HG03558 (cell line): ENCODE measurements at regions not wholly inside any gene's neighbourhood (a gene's known extent, or its start where the extent isn't known, plus 50 kb on each side); places are given as distances from the start of the nearest gene placed in this dataset.

Source experiments
- ATAC-seq: cut with Tn5 transposase; IDR thresholded peaks from one replicate; pipeline ENCODE4 v1.9.1; 2021; ENCODE audit warnings: moderate number of reproducible peaks; ENCODE audit not compliant: unreplicated experiment; ENCODE audit errors: extremely low read depth

DNA sequence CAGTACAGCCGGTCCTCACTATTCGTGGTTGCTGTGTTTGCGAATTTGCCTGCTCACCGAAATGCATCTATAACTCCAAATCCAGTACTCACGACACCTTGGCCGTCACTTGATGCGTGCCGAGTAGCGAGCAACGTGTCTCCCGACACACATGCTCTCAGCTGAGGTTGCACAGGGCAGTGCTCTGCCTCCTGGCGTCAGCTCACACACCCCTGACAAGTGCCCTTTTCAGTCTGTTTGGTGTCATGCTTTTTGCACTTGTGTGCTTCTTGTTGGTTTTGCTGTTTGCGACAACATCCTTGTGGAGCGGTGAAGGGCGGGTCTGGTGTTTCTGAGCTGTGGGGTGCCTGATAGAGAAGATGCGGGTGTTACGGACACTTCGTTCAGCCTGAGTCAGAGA lies 110.4 kb upstream of the RFLNA start:
- no peak for ATAC-seq

DNA sequence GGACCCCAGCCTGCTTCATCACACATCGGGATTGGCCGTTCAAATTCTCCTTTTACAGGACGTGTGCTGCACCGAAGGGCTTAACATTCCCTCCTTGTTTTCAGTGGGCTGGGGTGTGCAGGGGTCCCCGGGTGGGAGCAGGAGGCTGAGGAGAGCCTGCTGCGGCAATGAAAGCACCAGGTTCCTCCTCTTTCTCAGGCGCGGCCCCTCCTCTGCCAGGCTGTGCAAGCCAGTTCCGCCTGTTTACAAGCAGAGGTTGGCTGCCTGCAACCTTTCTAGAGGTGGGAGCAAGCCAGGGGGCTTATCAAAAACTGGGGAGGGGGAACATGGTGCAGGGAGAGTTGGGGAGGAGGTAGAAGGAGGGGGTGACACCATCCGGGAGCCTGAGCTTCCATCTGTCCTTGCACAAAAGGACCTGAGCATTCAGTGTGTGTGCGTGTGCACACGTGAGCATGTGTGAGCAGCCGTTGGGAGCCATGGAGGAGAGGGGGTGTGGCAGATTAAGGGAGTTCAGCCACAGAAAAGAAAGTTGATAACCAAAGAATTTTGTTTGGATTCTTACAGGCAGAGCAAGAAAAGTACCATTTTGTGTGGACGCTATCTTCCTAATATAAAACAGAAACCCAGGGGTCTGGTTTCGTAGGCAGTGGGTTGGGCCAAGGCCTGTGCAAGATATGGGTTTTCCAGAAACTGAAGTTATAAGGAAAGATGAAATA lies 108.8 kb upstream of the RFLNA start:
- ATAC-seq, result no peak

DNA sequence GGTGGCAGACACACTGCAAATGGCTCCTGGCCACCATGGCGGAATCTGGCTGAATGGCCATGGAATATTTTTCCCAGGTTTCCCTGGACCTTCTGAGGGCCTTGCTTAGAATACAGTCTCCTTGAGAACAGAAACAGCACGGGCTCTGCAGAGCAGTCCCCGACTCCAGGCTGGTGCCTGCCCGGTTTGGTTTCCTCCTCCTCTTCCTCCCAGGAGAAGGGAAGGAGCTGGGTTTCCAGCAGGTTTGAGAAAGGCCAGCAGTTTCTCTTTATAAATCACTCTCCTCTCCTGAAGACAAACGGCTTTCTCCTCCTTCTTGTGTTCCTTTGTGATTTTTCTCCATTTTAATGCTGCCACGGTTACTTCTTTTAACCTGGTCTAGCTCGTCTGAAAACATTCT lies 106.8 kb upstream of the RFLNA start:
- no peak for ATAC-seq

DNA sequence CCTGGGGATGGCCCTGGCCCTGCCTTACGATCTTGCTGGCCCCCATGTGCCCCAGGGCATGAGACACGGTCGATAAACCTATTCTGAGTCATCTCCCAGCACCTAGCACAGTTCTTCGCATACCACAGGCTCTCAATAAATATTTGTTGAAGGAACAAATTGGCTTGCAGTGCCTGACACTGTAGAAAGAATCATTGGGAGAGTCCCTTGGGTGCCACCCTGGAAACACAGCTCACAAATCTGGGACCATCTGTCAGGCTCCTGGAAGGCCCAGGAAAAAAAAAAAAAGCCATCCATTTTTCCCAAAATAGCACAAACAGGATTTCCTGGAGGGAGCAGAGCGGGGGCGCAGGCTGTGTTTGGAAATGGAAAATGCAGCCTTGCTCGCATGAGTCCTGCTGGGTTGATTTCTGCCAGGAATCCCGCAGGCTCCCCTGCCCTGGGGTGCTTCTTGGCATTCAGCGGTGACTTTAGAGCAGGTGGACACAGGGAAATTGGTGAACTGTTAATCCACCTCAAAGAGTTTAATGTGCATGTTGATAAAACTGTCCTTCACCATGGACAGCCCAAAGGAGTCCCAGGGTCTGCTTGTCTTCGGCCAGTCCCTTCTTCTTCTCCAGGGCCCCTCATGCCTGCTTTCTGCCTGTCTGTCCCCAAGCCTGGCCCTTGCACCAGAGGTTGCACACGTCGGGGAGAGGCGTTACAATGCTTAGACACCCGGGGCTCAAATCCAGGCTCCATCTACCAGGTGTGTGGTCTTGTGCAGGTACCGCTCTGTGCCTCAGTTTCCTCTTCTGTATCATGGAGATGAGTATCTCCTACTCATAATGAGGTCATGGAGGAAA lies 106.1 kb upstream of the RFLNA start:
- ATAC-seq, result no peak

DNA sequence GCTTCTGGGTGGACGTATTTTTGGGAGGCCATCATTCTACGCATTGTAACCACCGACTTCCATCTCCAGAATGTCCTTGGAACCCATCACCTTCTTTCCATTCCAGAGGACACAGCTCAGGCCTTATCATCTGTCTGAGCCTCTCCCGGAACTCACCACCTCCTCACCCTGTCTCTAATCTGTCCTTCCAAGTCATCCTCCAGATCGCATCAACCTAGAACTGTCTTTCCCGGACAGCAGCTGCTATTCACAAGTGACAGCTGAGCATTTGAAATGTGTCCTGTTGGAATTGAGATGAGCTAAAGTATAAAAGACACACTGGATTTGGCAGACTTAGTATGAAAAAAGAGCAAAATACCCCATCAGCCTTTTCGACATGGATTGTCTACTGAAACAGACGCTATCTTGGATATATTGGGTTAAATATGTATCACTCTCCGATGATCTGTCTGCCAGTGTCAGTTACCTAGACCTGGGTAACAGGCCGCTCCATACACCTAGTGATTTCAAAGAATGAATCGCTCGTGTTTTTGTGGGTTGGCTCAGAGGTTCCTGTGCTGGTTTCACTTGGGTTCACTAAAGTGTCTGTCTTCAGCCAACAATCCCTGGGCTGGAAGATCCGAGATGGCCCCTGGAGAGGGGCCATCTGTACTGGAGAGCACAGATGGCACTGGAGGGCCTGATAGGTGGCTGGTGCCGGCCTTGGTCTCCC lies 104.4 kb upstream of the RFLNA start:
- ATAC-seq, result no peak

DNA sequence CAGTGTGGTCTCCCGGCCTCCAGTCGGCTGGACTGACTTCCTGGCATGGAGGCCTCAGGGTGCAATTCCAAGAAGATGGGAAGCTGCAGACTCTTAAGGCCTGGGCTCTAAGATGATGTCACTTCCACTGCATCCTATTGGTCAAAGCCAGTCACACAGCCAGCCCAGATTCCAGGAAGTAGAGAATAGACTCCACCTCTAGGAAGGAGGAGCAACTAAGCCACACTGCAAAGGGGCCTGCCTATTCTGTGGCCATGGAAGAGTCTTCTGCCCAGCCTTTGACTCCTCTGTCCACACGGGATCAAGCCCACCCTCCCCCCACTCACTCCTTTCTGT lies 103.9 kb upstream of the RFLNA start:
- ATAC-seq, result no peak

DNA sequence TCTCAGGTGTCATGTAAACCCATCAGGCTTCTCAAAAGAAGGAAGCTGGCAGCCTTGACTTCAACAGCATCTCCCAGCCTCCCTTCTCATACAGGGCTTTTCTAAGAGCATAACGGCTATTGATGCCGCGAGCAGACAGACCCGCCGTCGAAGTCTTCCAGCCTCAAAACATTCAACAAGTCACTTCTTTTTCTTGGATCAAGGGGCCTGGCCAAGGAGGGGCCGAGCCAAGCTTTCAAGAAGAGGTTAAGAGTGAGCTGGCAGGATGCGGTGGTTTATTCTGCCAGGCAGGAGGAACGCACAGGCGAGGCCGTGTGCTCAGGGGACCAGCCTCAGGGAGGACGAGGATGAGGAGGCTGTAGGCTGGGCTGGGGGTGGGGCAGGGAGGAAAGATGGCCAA lies 102.9 kb upstream of the RFLNA start:
- no peak for ATAC-seq

DNA sequence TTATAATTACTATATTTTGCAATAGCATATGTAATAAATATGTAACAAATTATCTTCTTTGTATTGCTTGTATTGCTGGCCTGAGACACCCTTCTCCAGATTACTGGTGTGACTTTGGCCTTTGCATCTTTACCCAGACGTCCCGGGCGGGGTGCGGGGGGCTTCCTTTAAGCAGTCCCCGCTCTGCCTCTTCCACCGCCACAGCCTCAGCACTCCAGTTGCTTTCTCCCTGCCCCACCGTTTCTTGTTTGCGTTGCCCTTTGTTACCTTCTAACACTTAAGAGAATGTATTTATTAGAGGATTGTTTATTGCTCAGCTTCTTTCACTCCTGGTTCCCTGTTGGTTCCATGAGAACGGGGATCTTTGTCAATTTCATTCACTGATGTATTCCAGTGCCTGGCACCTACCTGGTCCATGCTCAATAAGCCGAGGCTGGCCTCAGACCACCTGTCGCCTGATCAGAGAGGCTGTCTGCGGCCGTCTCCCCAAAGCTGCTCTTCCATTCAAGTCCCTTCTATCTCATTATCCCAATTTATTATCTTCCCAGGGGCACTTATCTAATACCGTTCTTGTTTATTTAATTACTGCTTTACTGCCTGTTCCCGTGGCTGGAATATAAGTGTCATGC lies 100.5 kb upstream of the RFLNA start:
- ATAC-seq, result no peak

DNA sequence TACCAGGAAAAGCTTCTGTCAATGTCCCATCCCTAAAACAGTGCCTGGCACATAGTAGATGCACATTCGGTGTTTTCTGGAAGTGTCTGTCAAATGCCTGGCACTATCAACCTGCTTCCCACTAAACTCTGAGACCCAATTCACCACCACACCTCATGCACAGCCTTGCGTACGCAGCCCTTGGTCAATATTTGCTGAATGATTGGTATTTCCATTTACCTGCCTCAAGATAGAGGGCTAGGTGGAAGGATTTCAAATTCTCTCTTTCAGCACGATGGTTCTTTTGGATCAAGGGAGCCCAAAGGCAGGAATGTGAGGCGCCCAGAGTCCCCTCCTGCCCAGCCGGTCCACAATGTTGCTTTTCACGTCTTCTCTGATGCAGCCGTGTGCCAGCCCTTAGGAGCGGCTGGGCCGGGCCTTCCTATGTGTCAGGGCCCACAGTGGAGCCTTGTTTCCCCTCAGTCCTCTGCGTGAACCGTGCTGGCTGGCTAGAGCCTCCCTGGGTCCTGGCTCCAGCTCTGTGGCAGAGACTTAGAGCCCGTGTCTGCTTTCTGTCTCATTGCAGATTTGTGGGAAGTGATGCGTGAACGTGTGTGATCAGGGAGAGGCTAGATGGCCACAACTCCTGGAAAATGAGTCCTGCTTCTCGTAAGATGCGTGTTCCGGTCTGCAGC lies 99.9 kb upstream of the RFLNA start:
- ATAC-seq, result no peak

DNA sequence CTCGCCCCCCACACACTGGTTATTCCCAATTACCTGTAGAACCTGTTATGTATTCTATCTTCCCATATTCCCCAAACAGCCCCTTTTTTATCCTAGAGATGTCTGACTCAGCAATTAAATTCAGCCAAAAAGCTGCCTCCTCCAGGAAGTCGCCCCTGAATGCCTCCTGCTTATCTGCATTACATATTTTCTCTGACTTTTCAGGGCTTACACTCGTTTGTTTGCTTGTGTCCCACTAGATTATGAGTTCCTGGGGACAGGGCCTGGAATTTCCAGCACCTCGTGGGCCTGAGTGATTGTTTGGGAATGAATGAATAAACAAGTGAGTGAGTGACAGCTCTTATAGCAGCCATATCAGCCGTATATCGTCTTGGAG lies 99.3 kb upstream of the RFLNA start:
- no peak for ATAC-seq

DNA sequence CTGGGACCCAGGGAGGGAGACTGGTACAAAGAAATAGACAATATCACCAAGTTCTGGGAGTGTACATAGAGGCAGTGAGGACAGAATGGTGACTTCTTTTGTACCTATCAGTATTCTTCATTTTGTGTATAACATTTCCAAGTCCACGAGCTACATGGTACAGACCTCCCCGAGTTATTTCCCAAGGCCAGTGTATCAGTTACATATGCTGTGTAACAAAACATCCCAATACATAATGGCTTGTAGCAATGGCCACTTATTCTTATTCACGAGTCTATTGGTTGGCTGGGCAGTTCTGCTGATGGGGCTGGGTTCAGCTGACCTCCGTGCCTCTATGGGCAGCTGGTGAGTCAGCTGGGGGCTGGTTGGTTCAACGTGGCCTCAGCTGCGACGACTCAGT lies 98.7 kb upstream of the RFLNA start:
- no peak for ATAC-seq

DNA sequence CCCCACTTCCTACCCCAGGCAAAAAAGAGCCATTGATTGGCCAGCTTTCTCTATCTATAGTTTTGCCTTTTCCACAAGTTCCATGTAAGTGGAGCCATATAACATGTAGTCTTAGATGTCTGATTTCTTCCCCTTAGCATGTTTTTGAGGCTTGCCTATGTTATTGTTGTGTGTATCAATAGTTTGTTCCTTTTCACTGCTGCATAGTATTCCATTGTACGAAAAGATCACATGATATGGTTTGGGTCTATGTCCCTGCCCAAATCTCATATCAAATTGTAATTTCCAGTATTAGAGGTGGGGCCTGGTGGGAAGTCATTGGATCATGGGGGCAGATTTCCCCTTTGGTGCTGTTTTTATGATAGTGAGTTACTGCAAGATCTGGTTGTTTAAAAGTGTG lies 93.6 kb upstream of the RFLNA start:
- ATAC-seq, result no peak

DNA sequence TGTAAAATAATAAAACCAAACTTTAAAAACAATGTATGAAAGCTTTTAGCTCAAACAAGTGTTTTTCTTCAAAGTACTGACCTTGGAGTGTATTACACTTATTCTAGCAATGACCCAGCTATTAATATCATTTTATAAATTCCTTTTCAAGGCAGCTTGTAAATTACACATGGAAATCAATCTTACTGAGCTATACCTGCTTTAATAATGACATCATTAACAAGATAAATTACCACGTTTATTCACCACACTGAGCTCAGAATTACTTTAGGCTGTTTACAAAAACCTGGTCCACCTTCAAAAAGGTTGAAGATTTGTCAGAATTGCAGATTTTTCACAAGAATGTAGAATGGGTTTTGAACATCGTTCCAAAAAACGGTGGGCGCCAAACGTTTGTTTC lies 91.7 kb upstream of the RFLNA start:
- ATAC-seq, result no peak

DNA sequence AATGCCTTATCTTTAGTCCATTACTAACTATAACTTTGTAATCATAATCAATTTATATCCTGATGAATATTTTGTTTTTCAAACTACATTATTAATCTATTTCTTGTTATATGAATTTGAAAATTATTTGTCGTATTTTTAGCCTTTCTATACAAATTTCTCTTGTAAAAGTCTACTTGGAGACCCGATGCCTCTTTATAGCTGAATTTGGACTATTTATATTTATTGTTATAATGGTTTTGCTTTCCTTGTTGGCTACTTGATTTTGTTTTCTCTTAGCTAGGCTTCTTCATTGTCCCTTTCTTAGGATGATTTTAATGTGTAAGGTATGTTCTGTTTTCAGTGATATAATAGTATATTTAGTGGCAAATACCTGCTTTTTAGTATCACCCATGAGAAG lies 89.5 kb upstream of the RFLNA start:
- no peak for ATAC-seq

DNA sequence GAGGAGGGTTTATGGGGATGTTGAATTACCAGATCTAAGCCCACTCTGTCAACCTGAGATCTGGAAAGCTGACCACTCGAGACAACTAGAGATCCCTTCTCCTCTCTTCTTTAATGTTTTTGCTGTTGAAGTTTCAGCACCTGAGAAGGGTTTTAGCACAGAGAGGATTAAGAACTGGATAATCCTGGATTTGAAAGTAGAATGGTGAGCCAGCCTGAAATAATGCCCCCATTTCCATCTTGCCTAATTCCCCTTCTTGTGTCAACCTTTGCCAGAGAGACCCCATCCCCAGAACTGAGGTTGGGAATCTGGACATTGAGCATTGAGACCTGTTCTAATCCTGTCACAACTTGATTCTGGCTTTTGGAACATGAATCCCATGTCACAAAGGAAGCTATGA lies 87.8 kb upstream of the RFLNA start:
- ATAC-seq, result no peak

DNA sequence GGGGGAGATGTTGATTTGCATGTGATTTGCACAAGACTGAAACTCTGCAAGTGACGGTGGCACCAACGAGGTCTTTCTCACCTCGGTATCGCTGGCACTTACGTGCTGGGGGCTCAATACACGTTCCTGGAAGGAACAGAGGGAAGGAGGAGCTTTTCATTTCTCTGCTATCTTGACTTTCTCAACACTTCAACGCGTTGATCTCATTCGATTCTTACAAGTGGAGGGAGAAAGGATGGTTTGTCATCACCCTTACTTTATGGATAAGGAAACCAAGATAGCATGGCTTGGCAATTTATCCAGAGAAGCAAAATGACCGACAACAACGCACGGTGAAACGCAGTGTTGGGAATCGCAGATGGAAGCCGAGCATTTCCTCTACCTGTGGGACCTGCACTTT lies 87.3 kb upstream of the RFLNA start:
- ATAC-seq, result no peak

DNA sequence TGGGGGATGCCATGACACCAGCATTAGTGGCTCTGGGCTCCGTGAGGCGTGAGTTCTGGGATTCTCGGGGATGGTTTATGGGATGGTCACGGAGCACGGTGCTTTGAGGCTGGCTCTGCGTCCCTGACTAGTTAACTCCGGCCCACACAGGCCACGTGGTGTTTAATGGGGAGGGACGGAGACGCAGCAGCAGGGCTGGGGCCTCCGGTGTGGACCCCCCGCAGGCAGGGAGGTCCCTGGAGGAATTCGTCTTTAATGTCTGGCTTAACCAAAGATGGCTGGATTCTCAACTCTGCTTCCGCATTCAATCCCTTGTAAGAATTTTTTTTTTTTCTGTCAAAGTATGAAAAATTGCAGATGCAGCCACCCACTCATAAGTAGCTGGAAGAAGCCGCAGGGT lies 86.4 kb upstream of the RFLNA start:
- no peak for ATAC-seq

DNA sequence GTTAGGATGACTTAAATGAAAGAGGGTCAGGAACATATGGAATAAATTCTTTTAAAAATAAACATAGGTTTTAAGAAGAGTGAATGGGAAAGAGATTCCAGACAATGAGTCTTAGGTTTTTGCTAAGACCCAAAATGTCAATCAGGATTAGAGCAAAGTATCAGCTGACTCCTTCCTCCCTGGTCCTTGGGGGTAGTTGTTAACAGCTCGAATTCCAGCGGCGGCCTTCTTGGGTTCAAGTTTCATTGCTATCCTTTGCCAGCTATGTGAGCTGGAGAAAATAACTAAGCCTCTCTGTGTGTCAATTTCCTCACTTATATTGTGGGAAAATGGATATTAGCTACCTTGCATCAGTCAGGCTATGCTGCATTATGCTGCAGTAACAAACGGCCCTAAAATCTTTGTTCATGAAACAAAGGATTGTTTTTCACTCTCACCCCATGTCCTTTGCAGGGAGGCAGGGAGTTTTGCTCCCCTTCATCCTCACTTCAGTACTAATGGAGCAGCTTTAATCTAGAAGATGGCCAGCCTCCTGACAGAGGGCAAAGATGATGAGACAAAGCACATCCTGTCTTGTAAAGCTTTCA lies 83.8 kb upstream of the RFLNA start:
- ATAC-seq, result no peak

DNA sequence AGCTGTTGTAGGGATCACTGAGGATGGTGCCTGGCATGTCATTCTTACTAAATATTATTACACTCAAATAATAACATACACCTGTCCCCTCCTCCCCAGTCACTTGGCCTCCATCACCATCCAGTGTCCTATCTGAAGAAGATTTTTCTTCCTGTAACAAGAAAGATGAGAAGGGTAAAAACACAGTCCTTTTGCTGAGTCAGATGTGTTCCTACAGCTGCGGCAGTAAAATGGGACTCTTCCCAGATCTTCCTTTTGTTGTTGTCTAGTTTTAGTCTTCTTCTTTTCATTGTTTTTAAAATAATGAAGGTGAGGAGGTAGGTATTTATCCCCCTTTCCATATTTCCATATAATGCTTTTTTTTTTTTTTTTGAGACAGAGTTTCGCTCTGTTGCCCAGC lies 83.1 kb upstream of the RFLNA start:
- ATAC-seq, result no peak

DNA sequence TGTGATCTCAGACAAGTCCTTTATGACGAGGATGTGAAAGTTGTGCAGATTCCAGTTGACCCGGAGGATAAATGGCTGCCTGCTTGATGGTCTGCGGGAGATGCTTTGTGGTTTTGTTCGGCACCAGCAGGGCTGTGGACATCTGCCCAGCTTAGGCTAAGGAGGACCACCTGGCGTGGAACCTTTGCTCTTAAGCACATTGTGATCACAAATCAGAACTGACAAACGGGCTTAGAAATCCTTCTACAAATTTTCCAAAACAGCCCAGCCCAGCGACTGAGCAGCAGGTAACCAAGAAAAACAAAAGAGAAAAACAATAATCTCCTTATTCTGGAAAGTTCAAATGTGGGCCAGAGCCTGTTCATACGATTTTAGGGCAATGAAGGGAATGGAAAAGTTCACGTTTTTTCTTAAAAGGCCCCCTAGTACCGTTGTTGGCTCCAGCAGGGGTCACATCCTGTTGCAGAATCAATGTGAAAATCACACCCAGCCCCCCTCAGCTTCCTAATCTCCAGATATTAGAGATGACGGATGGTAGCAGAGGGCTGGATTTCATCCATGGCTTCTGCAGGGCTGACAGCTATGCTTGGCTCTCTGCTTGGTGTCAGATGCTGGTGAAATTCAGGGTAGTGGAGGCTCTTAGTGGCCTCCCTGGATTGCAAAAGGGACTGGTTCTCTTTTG lies 81.1 kb upstream of the RFLNA start:
- ATAC-seq, result no peak
